HepG2 (cell line): ENCODE measurements at regions not wholly inside any gene's neighbourhood (a gene's known extent, or its start where the extent isn't known, plus 50 kb on each side); places are given as distances from the start of the nearest gene placed in this dataset.

Experiments
- CTCF ChIP-seq: sonication (generic); formaldehyde crosslinking; IDR thresholded peaks from 2 replicates; pipeline ENCODE4 v1.5.0; 2020; ENCODE audit warnings: mild to moderate bottlenecking, missing genetic modification reagents, moderate library complexity
- ELF3 ChIP-seq: IDR thresholded peaks from 2 replicates; pipeline ENCODE4 v1.6.1; 2016; ENCODE audit warnings: missing genetic modification reagents, missing compliant biosample characterization
- EP300 ChIP-seq, 3 experiments: sonication (generic) in 1 of 3; formaldehyde crosslinking in 1 of 3; IDR thresholded peaks; 2 replicates each; pipeline versions ENCODE4 v1.5.1 to v1.6.1; 2011 to 2020; ENCODE audit warnings: low read depth in 2 of 3, low read length in 2 of 3, borderline replicate concordance in 1 of 3, improper control_type of control experiment in 1 of 3, mild to moderate bottlenecking in 1 of 3, missing genetic modification reagents in 1 of 3, moderate library complexity in 1 of 3
- FOXM1 ChIP-seq: sonication (generic); formaldehyde crosslinking; IDR thresholded peaks from 2 replicates; pipeline ENCODE4 v1.5.0; 2020; ENCODE audit warnings: missing genetic modification reagents
- GTF2F1 ChIP-seq: fragments of 150-350 bp; IDR thresholded peaks from 2 replicates; pipeline ENCODE4 v1.6.1; 2014; ENCODE audit warnings: low read length
- MTA3 ChIP-seq: sonication (generic); formaldehyde crosslinking; IDR thresholded peaks from 2 replicates; pipeline ENCODE4 v1.4.0; 2020; ENCODE audit warnings: missing genetic modification reagents
- PCBP2 ChIP-seq: fragments of 200-400 bp; formaldehyde crosslinking; optimal IDR thresholded peaks from 2 replicates; pipeline ENCODE3; 2018; ENCODE audit warnings: low read length, low read depth; ENCODE audit not compliant: poor library complexity, severe bottlenecking
- PHF21A ChIP-seq: sonication (generic); formaldehyde crosslinking; IDR thresholded peaks from 2 replicates; pipeline ENCODE4 v1.5.0; 2020; ENCODE audit warnings: mild to moderate bottlenecking, missing genetic modification reagents
- POLR2A ChIP-seq, 2 experiments: IDR thresholded peaks; 2 replicates each; pipeline ENCODE4 v1.6.1; 2011; ENCODE audit warnings: low read depth in 2 of 2, low read length in 2 of 2, mild to moderate bottlenecking in 1 of 2, moderate library complexity in 1 of 2; ENCODE audit not compliant: insufficient read depth in 1 of 2
- SIN3A ChIP-seq: IDR thresholded peaks from 2 replicates; pipeline ENCODE4 v1.6.1; 2011; ENCODE audit warnings: low read depth, mild to moderate bottlenecking, control low read depth, low read length, borderline replicate concordance
- TCF7L2 ChIP-seq: IDR thresholded peaks from 2 replicates; pipeline ENCODE4 v1.6.1; 2011; ENCODE audit warnings: mild to moderate bottlenecking, low read depth, low read length, moderate library complexity
- ZBTB7A ChIP-seq: sonication (generic); formaldehyde crosslinking; IDR thresholded peaks from 2 replicates; pipeline ENCODE4 v1.8.0; 2022; ENCODE audit warnings: mild to moderate bottlenecking, missing genetic modification reagents
- ZNF234 ChIP-seq: sonication (generic); formaldehyde crosslinking; conservative IDR thresholded peaks from 2 replicates; pipeline ENCODE4 v1.5.1; 2020; ENCODE audit warnings: mild to moderate bottlenecking, missing genetic modification reagents

GRCh38 chr17:27087935-27088766 is 205.8 kb upstream of the WSB1 start:
- no peak for TF ChIP-seq CTCF (CRISPR knock-in tag)
- no peak for TF ChIP-seq TCF7L2
- TF ChIP-seq GTF2F1: no peak
- TF ChIP-seq FOXM1 (CRISPR knock-in tag): no peak
- no peak for TF ChIP-seq EP300 (IDR thresholded peaks at IDR 0.05; ENCODE audit: low read depth in 2 of 2, low read length in 2 of 2)
- no peak for TF ChIP-seq EP300 (CRISPR knock-in tag; IDR thresholded peaks at IDR 0.05; ENCODE audit: borderline replicate concordance)
- TF ChIP-seq SIN3A: no peak
- TF ChIP-seq ZBTB7A: no peak
- TF ChIP-seq ZNF234 (CRISPR knock-in tag): no peak
- no peak for TF ChIP-seq ELF3
- no peak for TF ChIP-seq POLR2A (IDR thresholded peaks at IDR 0.05; ENCODE audit: insufficient read depth in 1 of 2, low read depth in 2 of 2, low read length in 2 of 2)
- TF ChIP-seq MTA3 (CRISPR knock-in tag): no peak
- TF ChIP-seq PCBP2: no peak
- no peak for TF ChIP-seq PHF21A
